22Rv1 (cell line): ENCODE measurements at regions not wholly inside any gene's neighbourhood (a gene's known extent, or its start where the extent isn't known, plus 50 kb on each side); places are given as distances from the start of the nearest gene placed in this dataset.

ENCODE experiments used
- H3K27ac ChIP-seq: fragments of 450-650 bp; 2 replicates; pipeline ENCODE4 v1.5.1; 2017
- ZFX ChIP-seq: fragments of 450-650 bp; IDR thresholded peaks from 2 replicates; pipeline ENCODE4 v1.6.1; 2017; ENCODE audit warnings: antibody characterized with exemption, borderline replicate concordance
- TF ChIP-seq, protein P1 (sequence below): fragments of 450-650 bp; IDR thresholded peaks from 2 replicates; pipeline ENCODE4 v1.5.1; 2017; ENCODE audit warnings: mild to moderate bottlenecking

DNA sequence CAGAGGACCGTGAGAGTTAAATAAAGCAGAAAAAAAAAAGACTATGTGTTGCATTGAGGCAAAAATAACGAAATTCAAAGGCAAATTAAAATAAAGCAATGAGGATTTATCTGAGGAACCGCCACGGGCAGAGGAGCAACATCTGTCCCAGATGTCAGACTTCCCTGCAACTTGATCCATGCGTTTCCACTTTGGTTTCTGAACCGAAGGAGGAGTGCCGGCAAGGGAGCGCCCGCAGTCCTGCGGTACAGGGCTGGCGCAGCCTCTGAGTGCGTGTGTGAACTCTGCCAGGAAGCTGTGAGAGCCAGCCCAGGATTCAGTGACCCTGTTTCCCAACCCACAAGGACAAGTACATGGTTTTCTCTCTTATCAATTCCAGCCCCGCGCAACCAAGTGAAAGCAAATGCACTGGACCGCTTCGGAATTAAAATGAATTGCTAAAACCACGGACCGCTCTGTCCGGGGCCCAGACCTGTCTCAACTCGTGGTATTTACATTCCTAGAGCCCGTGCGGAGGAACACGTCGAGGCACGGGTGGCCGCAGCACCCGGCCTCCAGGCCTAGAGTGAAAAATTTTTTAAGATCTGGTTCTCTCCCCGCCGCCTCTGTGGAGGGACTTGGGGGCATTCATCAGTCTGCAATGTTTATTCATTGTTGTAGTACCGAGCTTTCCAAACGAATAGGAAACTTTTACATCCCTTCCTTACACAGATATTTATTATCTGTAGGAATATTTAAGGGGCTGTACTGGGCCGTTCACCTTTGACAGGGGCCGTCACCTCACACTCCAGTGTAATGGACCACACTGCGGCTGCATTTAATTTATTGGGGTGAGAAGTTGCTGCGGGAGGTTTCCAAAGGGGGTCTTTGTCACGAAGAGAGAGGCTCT, 291.5 kb upstream of the NFE2L3 start:
- TF ChIP-seq, protein P1, sequence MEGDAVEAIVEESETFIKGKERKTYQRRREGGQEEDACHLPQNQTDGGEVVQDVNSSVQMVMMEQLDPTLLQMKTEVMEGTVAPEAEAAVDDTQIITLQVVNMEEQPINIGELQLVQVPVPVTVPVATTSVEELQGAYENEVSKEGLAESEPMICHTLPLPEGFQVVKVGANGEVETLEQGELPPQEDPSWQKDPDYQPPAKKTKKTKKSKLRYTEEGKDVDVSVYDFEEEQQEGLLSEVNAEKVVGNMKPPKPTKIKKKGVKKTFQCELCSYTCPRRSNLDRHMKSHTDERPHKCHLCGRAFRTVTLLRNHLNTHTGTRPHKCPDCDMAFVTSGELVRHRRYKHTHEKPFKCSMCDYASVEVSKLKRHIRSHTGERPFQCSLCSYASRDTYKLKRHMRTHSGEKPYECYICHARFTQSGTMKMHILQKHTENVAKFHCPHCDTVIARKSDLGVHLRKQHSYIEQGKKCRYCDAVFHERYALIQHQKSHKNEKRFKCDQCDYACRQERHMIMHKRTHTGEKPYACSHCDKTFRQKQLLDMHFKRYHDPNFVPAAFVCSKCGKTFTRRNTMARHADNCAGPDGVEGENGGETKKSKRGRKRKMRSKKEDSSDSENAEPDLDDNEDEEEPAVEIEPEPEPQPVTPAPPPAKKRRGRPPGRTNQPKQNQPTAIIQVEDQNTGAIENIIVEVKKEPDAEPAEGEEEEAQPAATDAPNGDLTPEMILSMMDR = no peak
- no peak for TF ChIP-seq ZFX
- no peak overlapping the region for H3K27ac ChIP-seq

DNA sequence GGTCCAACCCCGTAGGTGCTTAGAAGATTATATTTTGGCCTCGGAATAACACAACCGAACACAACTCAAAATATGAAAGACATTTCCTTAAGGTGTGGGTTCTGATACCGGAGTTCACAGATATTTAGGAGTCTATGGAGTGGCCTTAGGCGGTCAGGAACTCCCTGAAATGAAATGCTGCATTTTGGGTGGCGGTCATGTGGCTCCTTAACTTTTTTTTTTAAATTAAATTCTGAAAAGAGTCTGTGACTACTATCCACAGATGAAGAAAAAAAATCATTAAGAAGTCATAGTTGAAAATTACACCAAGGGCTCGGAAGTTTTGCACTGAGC, 290.9 kb upstream of the NFE2L3 start:
- H3K27ac ChIP-seq = no peak overlapping the region
- TF ChIP-seq ZFX = no peak
- TF ChIP-seq, protein P1 = no peak

DNA sequence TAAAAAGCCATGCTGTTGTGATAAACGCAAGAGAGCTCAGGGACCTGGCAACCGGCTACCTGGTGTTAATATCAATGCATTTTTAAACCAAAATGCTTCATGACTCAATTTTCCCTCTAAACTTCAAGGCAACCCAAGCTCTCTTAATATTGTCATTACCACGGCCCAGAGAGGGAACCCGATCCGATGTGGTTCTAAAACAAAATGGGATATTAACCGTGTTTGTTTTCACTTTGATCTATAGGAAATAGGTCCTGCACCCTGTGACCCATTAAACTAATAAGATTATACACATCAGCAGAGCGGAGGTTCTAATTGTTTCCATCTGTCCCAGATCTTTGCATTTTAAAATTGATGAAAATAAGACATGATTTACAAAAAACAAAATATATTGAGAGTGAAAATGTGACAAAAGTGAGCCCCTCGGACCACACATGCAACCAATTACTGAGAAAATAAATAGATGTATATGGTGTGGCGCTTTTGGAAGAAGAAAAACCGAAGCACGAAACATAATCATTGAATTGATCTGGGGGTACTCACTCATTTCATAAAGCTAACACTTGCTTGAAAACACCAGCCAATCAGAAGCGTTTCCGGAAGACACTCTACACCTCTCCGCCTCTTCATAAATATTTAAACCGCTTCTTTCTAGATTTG, 290.3 kb upstream of the NFE2L3 start:
- TF ChIP-seq, protein P1 = no peak
- no peak for TF ChIP-seq ZFX
- no peak overlapping the region for H3K27ac ChIP-seq

DNA sequence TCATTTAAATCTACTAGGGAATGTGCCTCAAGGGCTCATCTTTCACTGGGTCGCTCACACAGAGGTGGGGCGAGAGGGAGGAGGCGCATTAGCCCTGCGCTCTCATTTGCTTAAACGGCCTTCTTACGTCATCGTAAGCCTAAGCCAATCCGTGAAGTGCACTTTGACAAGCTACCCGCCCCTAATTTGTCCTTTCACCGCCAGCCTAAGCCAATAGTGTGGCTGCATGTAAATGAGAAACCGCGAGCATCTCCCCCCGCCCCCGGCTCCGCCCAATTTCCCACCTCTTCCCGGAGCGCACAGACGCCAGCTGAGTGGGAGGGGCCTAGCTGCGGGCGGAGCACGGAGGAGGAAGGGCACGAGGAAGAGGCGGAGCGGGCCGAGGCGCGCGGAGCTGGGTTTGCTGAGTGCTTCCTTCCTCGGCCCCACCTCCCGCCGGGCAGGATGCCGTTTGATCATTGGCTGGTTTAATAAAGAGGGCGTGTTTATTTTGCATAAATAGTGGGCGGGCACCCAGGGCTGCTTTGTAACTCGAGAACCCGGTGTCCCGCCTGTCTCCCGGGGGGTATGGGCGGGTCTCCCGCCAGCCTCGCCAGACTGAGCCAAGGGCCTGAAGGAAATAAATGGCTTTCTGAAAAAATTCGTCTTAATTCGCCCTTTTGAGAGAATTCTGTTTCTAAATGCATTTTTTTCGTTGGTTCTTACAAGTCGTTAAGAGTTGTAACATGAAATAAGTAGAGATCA, 289.6 kb upstream of the NFE2L3 start:
- TF ChIP-seq, protein P1 = no peak
- TF ChIP-seq ZFX = no peak
- H3K27ac ChIP-seq = peak overlapping the region; percentile 22; the same call in 1 of the 2 replicates

DNA sequence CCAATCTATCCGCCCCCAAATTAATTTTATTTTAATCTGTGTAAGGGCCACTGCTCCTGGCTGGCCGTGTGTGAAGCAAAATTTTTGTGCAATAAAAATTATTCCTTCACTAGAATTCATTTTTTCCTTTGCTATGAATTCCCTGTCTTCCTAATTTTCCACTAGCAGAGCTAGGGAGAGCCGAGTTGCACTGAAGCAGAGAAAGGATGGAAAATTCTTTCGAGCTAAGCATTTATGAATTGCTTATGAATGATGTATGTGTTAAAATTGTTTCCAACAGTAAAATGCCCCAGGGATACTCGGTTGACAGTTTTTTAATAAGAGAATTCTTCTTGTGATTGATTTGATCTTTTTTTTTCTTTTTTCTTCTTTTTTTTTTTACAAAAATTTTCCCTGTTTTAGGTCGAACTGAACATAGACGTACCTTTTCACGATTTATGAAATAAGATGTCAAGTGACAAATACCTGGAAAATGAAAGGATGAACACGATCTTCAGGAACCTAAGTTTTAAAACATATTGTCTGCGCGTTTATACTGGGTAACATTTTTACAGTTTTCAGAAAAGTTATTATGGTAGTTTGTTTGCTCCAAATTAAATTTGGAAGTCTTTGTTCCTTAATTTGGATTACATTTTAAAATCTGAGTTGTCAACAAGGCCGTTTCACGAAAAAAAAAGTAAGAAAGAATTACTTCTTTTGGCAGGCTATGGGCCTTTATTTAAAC, 288.8 kb upstream of the NFE2L3 start:
- TF ChIP-seq, protein P1 = no peak
- TF ChIP-seq ZFX = no peak
- peak overlapping the region; percentile 22; the same call in 1 of the 2 replicates for H3K27ac ChIP-seq

DNA sequence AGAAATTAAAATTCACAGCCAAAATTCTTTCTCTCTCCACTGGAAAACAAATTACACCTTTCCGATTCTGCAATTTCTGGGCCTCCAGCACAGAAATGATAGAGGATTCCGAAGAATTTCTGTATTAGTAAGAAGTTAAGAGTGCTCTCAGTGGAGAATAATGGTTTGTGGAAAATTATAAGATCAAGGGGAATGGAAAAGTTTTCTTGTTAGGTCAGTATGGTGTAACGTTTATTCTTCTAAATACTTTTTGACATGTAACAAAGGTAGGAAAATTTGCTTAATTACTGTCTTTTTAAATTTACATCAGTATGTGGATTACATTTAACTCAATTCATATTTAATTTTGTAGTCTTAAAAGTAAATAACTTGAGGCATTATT, 288.3 kb upstream of the NFE2L3 start:
- no peak overlapping the region for H3K27ac ChIP-seq
- TF ChIP-seq ZFX = no peak
- TF ChIP-seq, protein P1 = no peak
